GM19025 (cell line): ENCODE measurements at regions not wholly inside any gene's neighbourhood (a gene's known extent, or its start where the extent isn't known, plus 50 kb on each side); places are given as distances from the start of the nearest gene placed in this dataset.
"Not testable (repeated sequence)": the region's sequence is repeated elsewhere in the genome, so short reads cannot be mapped to it uniquely, and the experiment has no call there.

ENCODE experiments used
- ATAC-seq: cut with Tn5 transposase; IDR thresholded peaks from one replicate; pipeline ENCODE4 v1.9.1; 2021; ENCODE audit warnings: mild to moderate bottlenecking, low read depth, moderate library complexity; ENCODE audit not compliant: unreplicated experiment

- no peak for ATAC-seq
These were observed 686.9 kb upstream of the GBE1 start for GRCh38 chr3:82448320-82448719.

DNA sequence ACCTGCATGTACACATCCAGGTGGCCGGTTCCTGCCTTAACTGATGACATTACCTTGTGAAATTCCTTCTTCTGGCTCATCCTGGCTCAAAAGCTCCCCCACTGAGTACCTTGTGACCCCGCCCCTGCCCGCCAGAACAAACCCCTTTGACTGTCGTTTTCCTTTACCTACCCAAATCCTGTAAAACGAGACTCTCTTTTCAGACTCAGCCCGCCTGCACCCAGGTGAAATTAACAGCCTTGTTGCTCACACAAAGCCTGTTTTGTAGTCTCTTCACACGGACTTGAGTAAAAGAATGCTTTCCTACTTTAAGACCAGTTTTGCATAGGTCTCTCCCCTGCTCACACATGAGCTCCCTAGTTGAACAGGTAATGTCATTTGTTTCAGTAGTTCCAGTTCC is 667.4 kb upstream of the GBE1 start:
- not testable (repeated sequence) for ATAC-seq

GRCh38 chr3:82424031-82424339 is 662.5 kb upstream of the GBE1 start:
- no peak for ATAC-seq

- no peak for ATAC-seq
These were observed 662.0 kb upstream of the GBE1 start for GRCh38 chr3:82423268-82424030.

DNA sequence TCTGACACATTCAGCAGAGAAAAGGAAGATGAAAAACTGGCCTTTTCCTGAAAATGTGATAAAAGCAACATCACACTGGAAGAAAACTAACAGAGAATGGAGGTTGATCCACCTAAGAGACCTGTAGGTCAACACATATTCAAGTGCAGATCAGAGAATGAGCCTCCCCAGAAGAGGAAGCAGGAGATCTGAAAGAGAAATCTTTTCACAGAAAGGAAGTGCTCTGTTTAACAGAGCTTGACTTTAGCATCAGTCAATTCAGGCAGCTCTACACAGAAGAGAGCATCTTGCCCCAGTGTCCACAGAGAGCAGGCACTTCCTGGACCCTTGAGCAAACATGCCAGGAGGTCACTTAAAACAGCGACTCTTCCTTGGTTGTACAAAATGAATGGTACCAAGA is 655.4 kb upstream of the GBE1 start:
- ATAC-seq, result no peak

DNA sequence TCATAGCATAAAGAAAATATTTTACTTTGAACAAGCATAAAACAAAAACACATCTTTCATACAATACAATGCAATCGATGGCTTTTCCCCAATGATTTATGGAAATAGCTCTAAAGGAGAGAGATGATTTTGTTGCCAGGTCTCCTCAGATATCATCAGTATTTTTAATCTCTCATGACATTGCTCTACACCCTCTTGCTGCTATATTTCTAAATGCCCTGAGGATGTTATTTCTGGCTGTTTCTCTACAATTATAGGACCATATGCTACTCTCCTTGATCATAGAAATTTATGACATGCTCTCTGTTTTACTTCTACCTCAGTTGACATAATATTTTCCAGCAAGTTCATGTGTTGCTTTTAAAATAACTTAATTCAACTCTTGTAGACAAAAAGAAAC is 654.9 kb upstream of the GBE1 start:
- ATAC-seq, result no peak

GRCh38 chr3:82413171-82413570 is 651.7 kb upstream of the GBE1 start:
- no peak for ATAC-seq

- no peak for ATAC-seq
These were observed 648.9 kb upstream of the GBE1 start for GRCh38 chr3:82410366-82410765.

DNA sequence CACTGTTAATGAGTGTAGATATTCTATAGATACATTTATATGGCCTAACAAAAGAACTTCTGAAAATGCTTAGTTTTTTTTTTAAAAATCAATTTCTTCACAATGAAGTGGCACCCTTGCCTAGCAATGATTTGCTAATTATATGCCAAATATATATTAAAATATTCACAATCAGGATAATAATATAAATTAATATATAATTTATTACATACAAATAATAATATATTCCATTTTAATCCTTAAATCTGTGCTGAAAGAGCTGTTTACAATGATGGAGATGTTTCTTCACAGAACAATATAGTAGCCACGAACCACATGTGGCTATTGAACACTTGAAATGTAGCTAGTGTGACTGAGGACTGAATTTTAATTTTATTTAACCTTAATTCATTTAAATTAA is 648.4 kb upstream of the GBE1 start:
- ATAC-seq, result no peak

- no peak for ATAC-seq
These were observed 630.8 kb upstream of the GBE1 start for GRCh38 chr3:82392203-82392775.

DNA sequence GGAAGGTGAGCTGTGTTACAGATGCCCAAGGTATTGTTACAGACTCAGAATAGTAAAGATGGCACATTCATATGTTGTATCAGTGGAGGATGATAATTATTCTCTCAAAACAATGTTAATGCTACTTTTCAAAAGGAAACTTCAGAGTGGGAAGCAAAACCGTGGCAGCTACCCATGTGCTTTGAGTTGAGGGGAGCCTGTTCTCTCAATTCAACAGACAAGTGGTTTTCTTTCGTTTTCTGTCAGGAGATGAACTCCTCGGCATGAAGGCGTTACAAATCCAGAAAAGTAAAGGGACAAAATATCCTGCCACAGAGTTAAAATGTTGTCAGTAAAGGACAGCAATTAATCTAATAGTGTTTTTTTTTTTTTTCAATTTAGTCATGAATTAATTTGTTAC is 629.4 kb upstream of the GBE1 start:
- ATAC-seq, result no peak

DNA sequence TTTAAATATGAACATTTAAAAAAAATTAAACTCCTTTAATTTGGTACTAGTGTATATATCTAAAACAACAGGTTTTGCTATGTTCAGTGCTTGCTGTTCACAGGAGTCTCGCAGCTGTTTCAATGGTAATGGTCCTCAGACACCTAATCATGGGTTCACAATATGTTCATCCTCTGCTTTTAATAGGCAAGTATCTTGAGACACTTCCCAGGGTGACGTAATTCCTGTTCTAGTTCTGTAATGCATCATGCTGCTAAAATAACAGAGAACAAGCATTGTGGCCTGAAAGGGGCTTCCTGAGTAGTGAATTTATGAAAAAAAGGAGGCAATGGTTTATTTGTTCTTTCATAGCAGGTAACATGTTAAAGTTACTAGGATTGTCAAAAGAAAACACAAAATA is 625.2 kb upstream of the GBE1 start:
- ATAC-seq, result no peak

DNA sequence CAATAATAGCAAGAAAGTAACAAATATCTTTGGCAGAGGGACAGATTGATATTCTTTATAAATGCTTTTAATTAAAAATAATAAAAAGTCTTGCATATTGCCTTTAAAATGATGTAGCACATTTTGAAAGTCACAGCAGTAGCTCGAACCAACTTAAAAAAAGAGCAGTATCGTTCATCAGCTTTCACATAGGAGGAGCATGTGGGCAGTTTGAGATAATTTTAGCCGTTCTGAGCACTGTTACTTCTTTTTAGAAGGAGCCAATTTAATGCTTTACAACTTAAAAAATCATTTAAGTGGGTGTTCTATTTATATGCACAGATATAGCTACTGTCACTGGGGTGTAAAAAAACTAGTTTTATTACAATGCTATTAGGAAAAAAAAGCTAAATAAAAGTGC is 622.7 kb upstream of the GBE1 start:
- no peak for ATAC-seq

DNA sequence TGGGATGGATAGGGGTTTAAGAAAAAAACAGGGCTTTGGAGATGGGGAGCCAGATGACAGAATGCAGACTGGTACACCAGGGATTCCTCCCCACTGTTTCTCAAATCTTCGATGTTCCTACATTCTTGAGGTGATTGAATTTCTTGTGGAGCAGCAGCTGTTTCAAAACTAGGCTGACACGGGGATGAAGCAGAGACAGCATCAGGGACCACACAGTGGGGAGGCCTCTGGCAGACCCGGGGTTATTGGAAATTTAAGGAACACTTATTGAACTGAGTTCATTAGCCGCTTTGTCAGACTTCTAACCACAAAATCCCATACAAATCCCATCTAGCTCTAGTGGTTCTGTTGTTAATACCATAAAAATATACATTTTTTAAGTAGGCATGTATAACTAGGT is 621.4 kb upstream of the GBE1 start:
- no peak for ATAC-seq

DNA sequence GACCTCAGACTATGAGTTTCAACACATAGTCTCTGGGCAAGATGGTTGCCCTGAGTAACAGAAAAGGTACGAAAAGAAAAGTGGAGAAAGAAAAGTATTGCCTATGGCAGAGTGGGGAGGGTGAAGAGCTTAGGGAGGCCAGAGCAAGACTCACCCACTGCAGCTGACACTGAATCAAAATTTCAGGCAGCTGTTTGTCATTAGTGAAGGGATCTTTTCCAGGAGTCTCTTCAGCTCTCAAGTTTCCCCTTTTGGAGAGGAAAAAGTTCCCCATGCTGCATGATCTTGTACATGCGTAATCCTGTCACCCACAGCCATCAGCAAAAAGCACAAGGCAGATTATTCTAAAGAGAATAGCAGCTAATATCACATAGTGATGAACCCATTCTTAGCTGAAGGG is 616.9 kb upstream of the GBE1 start:
- ATAC-seq, result no peak

- ATAC-seq, result no peak
These were observed 615.4 kb upstream of the GBE1 start for GRCh38 chr3:82376883-82377282.

GRCh38 chr3:82373833-82374232 is 612.4 kb upstream of the GBE1 start:
- ATAC-seq, result not testable (repeated sequence)

DNA sequence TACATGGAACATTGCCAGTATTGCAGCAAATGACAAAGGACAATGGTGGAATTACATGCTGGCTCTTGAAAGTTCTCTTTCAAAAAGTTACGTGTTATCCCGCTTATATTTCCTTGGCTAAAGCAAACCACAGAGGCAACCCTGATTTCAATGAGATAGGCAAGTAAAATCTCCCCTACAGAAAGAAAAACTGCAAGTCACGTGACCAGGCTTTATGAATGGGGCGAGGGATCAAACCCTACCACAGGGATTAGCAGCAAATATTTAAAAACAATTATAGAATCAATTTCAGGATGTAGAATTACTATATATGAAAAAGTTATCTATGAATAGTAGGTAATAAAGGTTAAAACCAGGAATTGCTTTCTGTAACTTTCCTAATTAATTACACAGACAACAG is 603.4 kb upstream of the GBE1 start:
- ATAC-seq, result no peak

DNA sequence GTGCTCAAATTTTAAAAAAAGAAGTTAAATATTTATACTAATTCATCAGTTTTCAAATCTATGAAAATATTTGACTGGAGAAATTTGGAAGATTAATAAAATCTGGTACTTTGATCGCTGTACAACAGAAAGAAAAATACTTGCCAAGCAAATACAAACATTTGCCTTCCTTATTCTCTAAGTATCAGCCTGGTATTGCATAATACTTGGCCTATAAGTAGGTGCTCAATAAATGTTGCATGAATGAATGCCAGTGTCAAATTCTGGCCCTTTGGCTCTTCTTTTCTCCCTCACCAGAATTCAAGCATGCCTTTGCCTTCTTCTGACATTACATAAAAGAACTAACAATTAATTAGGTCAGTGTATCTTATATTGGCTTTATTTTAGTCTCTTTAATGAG is 601.7 kb upstream of the GBE1 start:
- no peak for ATAC-seq

GRCh38 chr3:82355228-82355627 is 593.8 kb upstream of the GBE1 start:
- no peak for ATAC-seq

DNA sequence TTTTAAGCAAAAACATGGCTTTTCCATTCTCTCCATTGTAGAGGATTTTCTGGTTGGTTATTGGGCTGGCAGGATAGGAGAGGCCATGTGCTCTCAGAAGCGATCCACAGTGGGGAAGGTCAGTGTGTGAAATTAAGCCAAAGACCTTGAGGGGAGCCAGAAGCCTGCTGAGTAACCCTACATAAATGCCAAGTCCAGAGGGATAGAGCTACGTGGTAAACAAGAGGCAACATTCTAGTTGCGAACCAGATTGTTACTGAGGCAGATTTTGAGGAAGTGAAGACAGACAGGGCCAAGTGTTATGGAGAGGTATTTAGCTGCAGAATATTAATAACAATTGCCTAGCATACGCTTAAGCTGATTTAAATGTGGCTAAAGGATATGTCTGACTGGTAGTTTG is 592.8 kb upstream of the GBE1 start:
- ATAC-seq, result no peak

- no peak for ATAC-seq
These were observed 592.1 kb upstream of the GBE1 start for GRCh38 chr3:82353306-82354171.
